ENCODE measurements at regions not wholly inside any gene's neighbourhood (a gene's known extent, or its start where the extent isn't known, plus 50 kb on each side); places are given as distances from the start of the nearest gene placed in this dataset.
"Not testable (repeated sequence)": the region's sequence is repeated elsewhere in the genome, so short reads cannot be mapped to it uniquely, and the experiment has no call there.

GRCh38 chr16:26710450-26710849 lies 356.3 kb upstream of the C16orf82 start:
- no peak for DNase-seq (ENCODE audit: low read depth)
- TF ChIP-seq CTCF (IDR thresholded peaks at IDR 0.05; ENCODE audit: control insufficient read depth, insufficient read depth, low read depth, low read length, missing control alignments): no peak

GRCh38 chr16:26712876-26713275 lies 353.9 kb upstream of the C16orf82 start:
- no peak for DNase-seq (ENCODE audit: low read depth)
- no peak overlapping the region for H3K4me3 ChIP-seq (ENCODE audit: control insufficient read depth, low read depth, low read length)
- no peak for TF ChIP-seq CTCF (IDR thresholded peaks at IDR 0.05; ENCODE audit: control insufficient read depth, insufficient read depth, low read depth, low read length, missing control alignments)

More at GRCh38 chr16:26710450-26710849, 356.3 kb upstream of the C16orf82 start:
- H3K4me3 ChIP-seq (ENCODE audit: control insufficient read depth, low read depth, low read length): no peak overlapping the region

- H3K4me3 ChIP-seq (ENCODE audit: control insufficient read depth, low read depth, low read length): no peak overlapping the region
- DNase-seq (ENCODE audit: low read depth): no peak
- TF ChIP-seq CTCF (IDR thresholded peaks at IDR 0.05; ENCODE audit: control insufficient read depth, insufficient read depth, low read depth, low read length, missing control alignments): no peak
These were observed 350.8 kb upstream of the C16orf82 start for GRCh38 chr16:26715969-26716368.

- DNase-seq (ENCODE audit: low read depth): no peak
- no peak for TF ChIP-seq CTCF (IDR thresholded peaks at IDR 0.05; ENCODE audit: control insufficient read depth, insufficient read depth, low read depth, low read length, missing control alignments)
- no peak overlapping the region for H3K4me3 ChIP-seq (ENCODE audit: control insufficient read depth, low read depth, low read length)
These were observed 348.9 kb upstream of the C16orf82 start for GRCh38 chr16:26717826-26718225.

- no peak overlapping the region for H3K4me3 ChIP-seq (ENCODE audit: control insufficient read depth, low read depth, low read length)
- no peak for DNase-seq (ENCODE audit: low read depth)
- no peak for TF ChIP-seq CTCF (IDR thresholded peaks at IDR 0.05; ENCODE audit: control insufficient read depth, insufficient read depth, low read depth, low read length, missing control alignments)
These were observed 345.4 kb upstream of the C16orf82 start for GRCh38 chr16:26721290-26721689.

GRCh38 chr16:26721957-26722356 lies 344.8 kb upstream of the C16orf82 start:
- H3K4me3 ChIP-seq (ENCODE audit: control insufficient read depth, low read depth, low read length); DNase-seq (ENCODE audit: low read depth): not testable (repeated sequence)

GRCh38 chr16:26724189-26724588 lies 342.5 kb upstream of the C16orf82 start:
- H3K4me3 ChIP-seq (ENCODE audit: control insufficient read depth, low read depth, low read length): no peak overlapping the region
- no peak for DNase-seq (ENCODE audit: low read depth)
- TF ChIP-seq CTCF (IDR thresholded peaks at IDR 0.05; ENCODE audit: control insufficient read depth, insufficient read depth, low read depth, low read length, missing control alignments): no peak

Measured in AG09309 (cell line).